ENCODE measurements at regions not wholly inside any gene's neighbourhood (a gene's known extent, or its start where the extent isn't known, plus 50 kb on each side); places are given as distances from the start of the nearest gene placed in this dataset.

DNA sequence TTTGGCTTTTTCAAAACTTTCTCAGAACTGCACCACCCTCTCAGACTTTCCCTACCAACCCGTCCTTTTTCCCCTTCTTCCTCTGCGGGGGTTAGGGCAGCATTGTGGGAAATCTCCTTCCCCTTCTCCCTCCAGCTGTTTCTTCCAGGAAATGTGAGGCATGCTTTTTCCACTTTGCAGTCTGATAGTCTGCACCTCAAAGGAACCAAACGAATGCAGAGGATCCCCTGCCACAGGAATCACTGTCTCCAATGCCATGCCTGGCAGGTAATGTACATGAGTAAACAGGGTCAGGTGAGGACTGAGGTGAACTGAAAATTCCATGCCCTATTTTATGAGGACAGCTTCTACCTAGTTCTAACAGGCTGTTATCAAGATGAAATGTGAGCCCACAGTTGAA, 218.4 kb downstream of the BCAS1 start:
- TF ChIP-seq POLR2A (IDR thresholded peaks at IDR 0.05; ENCODE audit: low read depth, low read length) (no peak), POLR2AphosphoS5 (IDR thresholded peaks at IDR 0.05; ENCODE audit: low read depth, low read length) (no peak), TAF1 (IDR thresholded peaks at IDR 0.05; ENCODE audit: low read depth, low read length) (no peak), POU2F2 (IDR thresholded peaks at IDR 0.05; ENCODE audit: low read depth, low read length) (no peak), PAX5 (IDR thresholded peaks at IDR 0.05; ENCODE audit: insufficient read depth, low read length, severe bottlenecking) (no peak)
